IMR-90 (cell line): ENCODE measurements at regions not wholly inside any gene's neighbourhood (a gene's known extent, or its start where the extent isn't known, plus 50 kb on each side); places are given as distances from the start of the nearest gene placed in this dataset.

Source experiments
- ATAC-seq: fragments of 200-7000 bp; cut with Tn5 transposase; 2 replicates; pipeline ENCODE4 v1.9.1; 2020; ENCODE audit warnings: low read depth, mild to moderate bottlenecking, moderate library complexity
- BruUV-seq: library from RNA; stranded (reverse); fragments of 400-500 nt; replicated peaks from 2 replicates; lab custom pipeline; 2021; lab: Mats Ljungman, UMichigan
- CTCF ChIA-PET: fragments of 300-600 bp; formaldehyde crosslinking; extraction: SDS; loops from one replicate; lab custom pipeline; 2021; ENCODE audit warnings: antibody characterized with exemption; lab: Yijun Ruan, JAX
- POLR2A ChIA-PET: fragments of 300-600 bp; sonication (Branson Sonifier 250); formaldehyde crosslinking; loops from one replicate; lab custom pipeline; 2022; ENCODE audit warnings: antibody characterized with exemption; ENCODE audit not compliant: unreplicated experiment; lab: Charles Lee
- DNase-seq: peaks from one replicate; pipeline ENCODE4 v3.0.0; 2013
- H2AFZ ChIP-seq: replicated peaks from 2 replicates; pipeline ENCODE3; 2013; ENCODE audit warnings: low read length, mild to moderate bottlenecking; ENCODE audit not compliant: poor library complexity
- H2AK5ac ChIP-seq: 2 replicates; pipeline ENCODE4 v1.6.1; 2013; ENCODE audit warnings: low read depth, low read length, inconsistent platforms
- H2AK9ac ChIP-seq: replicated peaks from 2 replicates; pipeline ENCODE3; 2013; ENCODE audit warnings: mild to moderate bottlenecking, low read depth, low read length, moderate library complexity; ENCODE audit not compliant: poor library complexity
- H2BK120ac ChIP-seq: 2 replicates; pipeline ENCODE4 v1.6.1; 2013; ENCODE audit warnings: low read depth, low read length, inconsistent platforms
- H2BK15ac ChIP-seq: 3 replicates; pipeline ENCODE4 v1.6.1; 2013; ENCODE audit warnings: low read depth, low read length, inconsistent platforms
- H2BK20ac ChIP-seq: 2 replicates; pipeline ENCODE4 v1.6.1; 2013; ENCODE audit warnings: low read depth, mild to moderate bottlenecking, inconsistent platforms, low read length, moderate library complexity
- H2BK5ac ChIP-seq: 2 replicates; pipeline ENCODE4 v1.6.1; 2013; ENCODE audit warnings: mild to moderate bottlenecking, low read depth, low read length, inconsistent platforms; ENCODE audit not compliant: poor library complexity, severe bottlenecking
- H3K14ac ChIP-seq: replicated peaks from 2 replicates; pipeline ENCODE4 v1.6.1; 2013; ENCODE audit warnings: low read depth, low read length, inconsistent platforms
- H3K18ac ChIP-seq: 2 replicates; pipeline ENCODE4 v1.6.1; 2013; ENCODE audit warnings: low read depth, low read length, control low read depth
- H3K23ac ChIP-seq: 2 replicates; pipeline ENCODE4 v1.6.1; 2013; ENCODE audit warnings: low read depth, low read length, inconsistent platforms
- H3K27ac ChIP-seq: 2 replicates; pipeline ENCODE4 v1.5.1; 2013; ENCODE audit warnings: mild to moderate bottlenecking, control low read depth, low read length; ENCODE audit not compliant: insufficient read depth
- H3K27me3 ChIP-seq: 2 replicates; pipeline ENCODE4 v1.6.1; 2013; ENCODE audit warnings: low read length; ENCODE audit not compliant: control insufficient read depth, insufficient read depth
- H3K36me3 ChIP-seq: 2 replicates; pipeline ENCODE4 v1.6.1; 2013; ENCODE audit warnings: low read length, mixed read lengths; ENCODE audit not compliant: control insufficient read depth, insufficient read depth
- H3K4ac ChIP-seq: 2 replicates; pipeline ENCODE4 v1.6.1; 2013; ENCODE audit warnings: low read depth, low read length, inconsistent platforms
- H3K4me1 ChIP-seq: 2 replicates; pipeline ENCODE4 v1.6.1; 2013; ENCODE audit warnings: low read length, mixed read lengths; ENCODE audit not compliant: control insufficient read depth, insufficient read depth
- H3K4me2 ChIP-seq: 2 replicates; pipeline ENCODE4 v1.6.1; 2013; ENCODE audit warnings: low read depth, mild to moderate bottlenecking, control low read depth, low read length, moderate library complexity
- H3K4me3 ChIP-seq: 2 replicates; pipeline ENCODE4 v1.5.1; 2013; ENCODE audit warnings: low read depth, mild to moderate bottlenecking, control low read depth, low read length, moderate library complexity; ENCODE audit not compliant: insufficient read depth
- H3K56ac ChIP-seq: 2 replicates; pipeline ENCODE4 v1.6.1; 2013; ENCODE audit warnings: low read length, inconsistent platforms; ENCODE audit not compliant: insufficient read depth; ENCODE audit errors: extremely low read depth
- H3K79me1 ChIP-seq, 2 experiments: 2 replicates each; pipeline ENCODE4 v1.6.1; 2013; ENCODE audit warnings: low read length in 2 of 2, inconsistent platforms in 1 of 2, low read depth in 1 of 2
- H3K9ac ChIP-seq: 2 replicates; pipeline ENCODE4 v1.6.1; 2013; ENCODE audit warnings: low read depth, low read length, control low read depth
- H3K9me1 ChIP-seq: 2 replicates; pipeline ENCODE4 v1.6.1; 2013; ENCODE audit warnings: low read length, inconsistent platforms; ENCODE audit not compliant: insufficient read depth
- H3K9me3 ChIP-seq: 2 replicates; pipeline ENCODE4 v1.6.1; 2013; ENCODE audit warnings: low read length; ENCODE audit not compliant: control insufficient read depth, insufficient read depth
- H4K20me1 ChIP-seq: 2 replicates; pipeline ENCODE4 v1.6.1; 2013; ENCODE audit warnings: low read length, inconsistent platforms; ENCODE audit not compliant: insufficient read depth
- H4K5ac ChIP-seq: 2 replicates; pipeline ENCODE4 v1.6.1; 2013; ENCODE audit warnings: mild to moderate bottlenecking, low read depth, low read length, control low read depth
- H4K8ac ChIP-seq, 2 experiments: 2 replicates each; pipeline ENCODE4 v1.6.1; 2013; ENCODE audit warnings: low read depth in 2 of 2, low read length in 2 of 2, control low read depth in 1 of 2, inconsistent platforms in 1 of 2
- H4K91ac ChIP-seq: 2 replicates; pipeline ENCODE4 v1.6.1; 2013; ENCODE audit warnings: low read depth, low read length, inconsistent platforms; ENCODE audit not compliant: insufficient read depth
- CEBPB ChIP-seq: IDR thresholded peaks from 2 replicates; pipeline ENCODE4 v1.6.1; 2012; ENCODE audit warnings: low read depth, low read length, improper control_type of control experiment
- CHD1 ChIP-seq: IDR thresholded peaks from 2 replicates; pipeline ENCODE4 v1.6.1; 2012; ENCODE audit warnings: low read depth, low read length, improper control_type of control experiment
- CTCF ChIP-seq: conservative IDR thresholded peaks from 2 replicates; pipeline ENCODE4 v1.5.1; 2012; ENCODE audit warnings: mild to moderate bottlenecking, low read depth, low read length, improper control_type of control experiment
- ELK1 ChIP-seq: fragments of 150-350 bp; IDR thresholded peaks from 2 replicates; pipeline ENCODE4 v1.6.1; 2016; ENCODE audit warnings: low read depth, mild to moderate bottlenecking, low read length, moderate library complexity, borderline replicate concordance
- FOS ChIP-seq: fragments of 150-350 bp; IDR thresholded peaks from 2 replicates; pipeline ENCODE4 v1.6.1; 2016; ENCODE audit warnings: low read depth, low read length
- MAZ ChIP-seq: IDR thresholded peaks from 2 replicates; pipeline ENCODE4 v1.6.1; 2012; ENCODE audit warnings: low read depth, mild to moderate bottlenecking, low read length, improper control_type of control experiment, moderate library complexity, borderline replicate concordance
- NFE2L2 ChIP-seq: fragments of 150-350 bp; IDR thresholded peaks from 2 replicates; pipeline ENCODE4 v1.6.1; 2016; ENCODE audit warnings: low read depth, mild to moderate bottlenecking, low read length
- RCOR1 ChIP-seq: IDR thresholded peaks from 2 replicates; pipeline ENCODE4 v1.6.1; 2012; ENCODE audit warnings: mild to moderate bottlenecking, low read length, improper control_type of control experiment; ENCODE audit not compliant: insufficient replicate concordance
- RFX5 ChIP-seq: IDR thresholded peaks from 2 replicates; pipeline ENCODE4 v1.8.0; 2012; ENCODE audit warnings: low read depth, mild to moderate bottlenecking, low read length, moderate library complexity
- SMC3 ChIP-seq: fragments of 150-350 bp; IDR thresholded peaks from 2 replicates; pipeline ENCODE4 v1.6.1; 2016; ENCODE audit warnings: low read depth, mild to moderate bottlenecking, antibody characterized with exemption, low read length, moderate library complexity
- USF2 ChIP-seq: fragments of 150-350 bp; IDR thresholded peaks from 2 replicates; pipeline ENCODE4 v1.6.1; 2017; ENCODE audit warnings: mild to moderate bottlenecking, antibody characterized with exemption, low read length, low read depth
- WGBS, 2 experiments: methylation state at CpG; one replicate each; pipeline versions ENCODE4 v1.1.5 to v1.1.7; 2013; ENCODE audit warnings: missing lambda C conversion rate in 2 of 2; ENCODE audit not compliant: insufficient read length in 1 of 2; ENCODE audit errors: extremely low coverage in 2 of 2; 5-methylcytosine and 5-hydroxymethylcytosine counted together
- dilution Hi-C: fragments of 300-500 bp; cut with HindIII; formaldehyde crosslinking; loops from one replicate; pipeline ENCODE4 v1.14.3; 2018; ENCODE audit warnings: low sequenced_read_pairs; ENCODE audit not compliant: unreplicated experiment
- in situ Hi-C: fragments of 300-500 bp; cut with MboI; formaldehyde crosslinking; loops from 3 replicates; pipeline ENCODE4 v1.14.3; 2019; ENCODE audit warnings: low sequenced_read_pairs, inconsistent platforms, mixed read lengths
- intact Hi-C: fragments of 100-400 bp; cut with micrococcal nuclease; formaldehyde crosslinking; loops from 2 replicates; pipeline ENCODE4 v1.10.0; 2022

GRCh38 chr1:183723571-183723970, 70.5 kb upstream of the APOBEC4 start:
- no peak for TF ChIP-seq RCOR1
- TF ChIP-seq FOS, result no peak
- TF ChIP-seq USF2, result no peak
- TF ChIP-seq CTCF, result no peak
- no peak for TF ChIP-seq ELK1
- no peak for TF ChIP-seq CHD1
- TF ChIP-seq CEBPB, result no peak
- TF ChIP-seq RFX5, result no peak
- no peak for TF ChIP-seq NFE2L2
- no peak for TF ChIP-seq MAZ
- TF ChIP-seq SMC3, result no peak
- dilution Hi-C loops (no loop called here), intact Hi-C loops (no loop called here), in situ Hi-C loops (no loop called here)
- peaks cover 2% of the 10 kb centered on the region; the same call in 1 of the 2 replicates for H3K27me3 ChIP-seq
- no peak overlapping the region for H3K14ac ChIP-seq
- DNase-seq (no peak), ATAC-seq (no peak)
- no peaks in the 10 kb centered on the region; the same call in 1 of the 2 replicates for H3K4me1 ChIP-seq
- H4K91ac ChIP-seq, result no peak overlapping the region
- H4K8ac ChIP-seq, result no peak overlapping the region
- no CpG with 5 or more reads among the region's 2 CpGs for WGBS, 2 experiments
- H2BK20ac ChIP-seq, result no peak overlapping the region
- H2BK120ac ChIP-seq, result no peak overlapping the region
- no peak overlapping the region for H2BK15ac ChIP-seq
- no peak overlapping the region for H3K4me3 ChIP-seq
- no peaks in the 10 kb centered on the region for H4K20me1 ChIP-seq
- H2AK9ac ChIP-seq, result no peak overlapping the region
- no peak overlapping the region for H2BK5ac ChIP-seq
- no peaks in the 10 kb centered on the region for H3K36me3 ChIP-seq
- no peak overlapping the region for H3K18ac ChIP-seq
- CTCF ChIA-PET, result no interaction called here
- no peak overlapping the region for H2AFZ ChIP-seq
- peaks cover 4% of the 10 kb centered on the region; the same call in 1 of the 2 replicates for H3K9me3 ChIP-seq
- no TSS peak for BruUV-seq
- H3K9ac ChIP-seq, result no peak overlapping the region
- H3K79me1 ChIP-seq, result no peaks in the 10 kb centered on the region
- H3K9me1 ChIP-seq, result no peaks in the 10 kb centered on the region; the same call in 1 of the 2 replicates
- no peak overlapping the region for H3K4ac ChIP-seq
- no peak overlapping the region for H3K23ac ChIP-seq
- no peak overlapping the region for H3K27ac ChIP-seq
- no peak overlapping the region for H3K56ac ChIP-seq
- H2AK5ac ChIP-seq, result no peak overlapping the region
- POLR2A ChIA-PET, result no interaction called here
- no peak overlapping the region for H4K5ac ChIP-seq
- H3K4me2 ChIP-seq, result no peak overlapping the region
